ENCODE measurements at regions not wholly inside any gene's neighbourhood (a gene's known extent, or its start where the extent isn't known, plus 50 kb on each side); places are given as distances from the start of the nearest gene placed in this dataset.

- TF ChIP-seq GATA2 (IDR thresholded peaks at IDR 0.05; ENCODE audit: low read depth, low read length) (no peak), GATA3 (IDR thresholded peaks at IDR 0.05; ENCODE audit: low read depth, low read length) (no peak)
Measured at GRCh38 chr6:10312445-10312844, 102.4 kb downstream of the TFAP2A start.

Measured in SH-SY5Y (cell line).